NCI-H748 (cell line): ENCODE measurements at regions not wholly inside any gene's neighbourhood (a gene's known extent, or its start where the extent isn't known, plus 50 kb on each side); places are given as distances from the start of the nearest gene placed in this dataset.

ENCODE experiments used
- DNase-seq: peaks from one replicate; lab custom pipeline; 2025; ENCODE audit not compliant: unreplicated experiment; lab: John Stamatoyannopoulos, UW

DNA sequence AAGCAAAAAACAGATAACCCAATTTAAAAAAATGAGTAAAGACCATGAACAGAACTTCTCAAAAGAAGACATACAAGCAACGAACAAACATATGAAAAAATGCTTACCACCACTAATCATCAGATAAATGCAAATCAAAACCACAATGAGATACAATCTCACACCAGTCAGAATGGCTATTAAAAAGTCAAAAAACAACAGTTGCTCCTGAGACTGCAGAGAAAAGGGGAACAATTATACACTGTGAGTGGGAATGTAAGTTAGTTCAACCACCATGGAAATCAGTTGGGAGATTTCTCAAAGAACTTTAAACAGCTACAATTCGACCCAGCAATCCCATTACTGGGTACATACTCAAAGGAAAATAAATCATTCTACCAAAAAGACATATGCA lies 131.6 kb downstream of the PTGER3 start:
- DNase-seq: no peak

DNA sequence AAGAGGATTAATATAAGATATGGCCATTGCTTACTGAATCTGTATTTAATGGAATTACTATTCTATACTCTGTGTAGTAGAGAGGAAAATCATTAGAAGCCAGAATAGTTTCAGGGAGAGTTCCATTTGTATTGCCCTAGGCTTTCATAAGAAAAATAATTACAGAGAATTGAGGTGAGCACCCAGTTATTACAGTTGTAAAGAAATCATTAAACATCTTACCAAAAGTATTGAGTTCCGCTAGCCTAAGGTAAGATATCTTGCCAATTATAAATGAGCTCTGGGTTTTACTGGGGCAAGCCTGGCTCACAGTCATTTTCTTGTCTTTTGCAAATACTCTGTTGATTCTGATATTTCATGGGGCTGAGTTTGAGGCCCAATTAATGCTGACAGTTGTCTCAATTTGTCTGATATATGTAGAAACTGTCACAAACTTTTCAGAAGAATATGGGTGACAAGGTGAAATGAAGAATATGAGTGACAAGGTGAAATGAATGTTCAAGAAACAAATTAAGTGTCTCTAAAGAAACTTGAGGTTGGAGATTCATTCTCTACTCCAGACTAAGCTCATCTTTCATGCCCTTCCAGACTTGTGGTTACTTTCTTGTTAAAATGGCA lies 127.8 kb downstream of the PTGER3 start:
- no peak for DNase-seq
